Ovary (tissue), 3 donors: ENCODE measurements at regions not wholly inside any gene's neighbourhood (a gene's known extent, or its start where the extent isn't known, plus 50 kb on each side); places are given as distances from the start of the nearest gene placed in this dataset.

Source experiments
- POLR2A ChIP-seq: fragments of 450-650 bp; IDR thresholded peaks from one replicate; pipeline ENCODE4 v1.6.1; 2017; ENCODE audit warnings: antibody characterized with exemption, mild to moderate bottlenecking, moderate library complexity
- TF ChIP-seq, protein P1 (sequence below), 3 donors: fragments of 450-650 bp in 2 of 3; fragments of 200-600 bp in 1 of 3; IDR thresholded peaks; one replicate each; pipeline versions ENCODE4 v1.5.1 to v1.8.0; 2016 to 2022; ENCODE audit warnings: antibody characterized with exemption in 3 of 3, mild to moderate bottlenecking in 1 of 3
- donor health status: DM: no; HTN: no; CAD: no.

DNA sequence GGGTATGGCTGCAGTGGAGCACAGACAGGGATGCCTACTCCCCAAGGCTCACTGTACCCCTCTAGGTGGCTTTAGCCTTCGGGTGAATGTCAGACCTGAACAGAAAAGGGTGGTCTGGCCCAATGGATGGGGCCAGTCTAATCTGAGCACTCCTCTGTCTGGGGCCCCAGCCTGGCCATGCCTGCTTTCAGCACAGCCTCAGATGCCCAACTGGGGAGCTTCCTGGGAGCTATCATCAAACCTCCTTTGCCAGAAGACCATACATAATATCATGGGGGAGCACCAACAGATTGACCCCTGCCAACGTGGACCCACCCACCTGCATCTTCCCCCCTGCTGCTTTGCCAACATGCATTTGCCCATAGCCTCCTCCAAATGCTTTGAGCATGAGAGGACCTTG, 454.1 kb upstream of the KHDRBS2 start:
- TF ChIP-seq, protein P1, sequence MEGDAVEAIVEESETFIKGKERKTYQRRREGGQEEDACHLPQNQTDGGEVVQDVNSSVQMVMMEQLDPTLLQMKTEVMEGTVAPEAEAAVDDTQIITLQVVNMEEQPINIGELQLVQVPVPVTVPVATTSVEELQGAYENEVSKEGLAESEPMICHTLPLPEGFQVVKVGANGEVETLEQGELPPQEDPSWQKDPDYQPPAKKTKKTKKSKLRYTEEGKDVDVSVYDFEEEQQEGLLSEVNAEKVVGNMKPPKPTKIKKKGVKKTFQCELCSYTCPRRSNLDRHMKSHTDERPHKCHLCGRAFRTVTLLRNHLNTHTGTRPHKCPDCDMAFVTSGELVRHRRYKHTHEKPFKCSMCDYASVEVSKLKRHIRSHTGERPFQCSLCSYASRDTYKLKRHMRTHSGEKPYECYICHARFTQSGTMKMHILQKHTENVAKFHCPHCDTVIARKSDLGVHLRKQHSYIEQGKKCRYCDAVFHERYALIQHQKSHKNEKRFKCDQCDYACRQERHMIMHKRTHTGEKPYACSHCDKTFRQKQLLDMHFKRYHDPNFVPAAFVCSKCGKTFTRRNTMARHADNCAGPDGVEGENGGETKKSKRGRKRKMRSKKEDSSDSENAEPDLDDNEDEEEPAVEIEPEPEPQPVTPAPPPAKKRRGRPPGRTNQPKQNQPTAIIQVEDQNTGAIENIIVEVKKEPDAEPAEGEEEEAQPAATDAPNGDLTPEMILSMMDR (IDR thresholded peaks at IDR 0.05), result no peak
- no peak for TF ChIP-seq POLR2A
